ENCODE measurements at regions not wholly inside any gene's neighbourhood (a gene's known extent, or its start where the extent isn't known, plus 50 kb on each side); places are given as distances from the start of the nearest gene placed in this dataset.

DNA sequence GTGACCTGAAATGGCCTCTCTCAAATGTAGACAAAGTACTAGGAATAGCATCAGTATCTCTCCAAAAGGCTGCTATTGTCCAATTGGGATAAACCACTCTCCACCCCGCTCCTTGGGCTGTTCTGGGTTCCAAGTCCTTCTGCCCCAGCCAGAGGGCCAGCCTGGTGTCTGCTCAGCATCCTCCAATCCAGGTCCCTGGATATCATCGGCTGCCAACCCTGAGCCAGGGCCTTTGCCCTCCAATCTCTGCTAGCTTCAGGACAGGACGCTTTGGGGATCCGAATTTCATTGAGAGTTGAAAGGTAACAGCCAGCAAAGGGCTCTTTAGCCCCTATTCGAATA lies 119.3 kb upstream of the ADPGK start:
- Histone ChIP-seq H3K4me3 (ENCODE audit: low read depth in 1 of 2, low read length in 1 of 2) (no peak overlapping the region), H3K9me3 (no peaks in the 10 kb centered on the region), H3K27ac (no peak overlapping the region), H3K4me1 (ENCODE audit: control insufficient read depth in 1 of 2, insufficient read depth in 1 of 2, low read depth in 1 of 2, low read length in 1 of 2) (no peaks in the 10 kb centered on the region), H3K27me3 (peaks cover 75% of the 10 kb centered on the region), H3K36me3 (no peaks in the 10 kb centered on the region)
- TF ChIP-seq, protein P1, sequence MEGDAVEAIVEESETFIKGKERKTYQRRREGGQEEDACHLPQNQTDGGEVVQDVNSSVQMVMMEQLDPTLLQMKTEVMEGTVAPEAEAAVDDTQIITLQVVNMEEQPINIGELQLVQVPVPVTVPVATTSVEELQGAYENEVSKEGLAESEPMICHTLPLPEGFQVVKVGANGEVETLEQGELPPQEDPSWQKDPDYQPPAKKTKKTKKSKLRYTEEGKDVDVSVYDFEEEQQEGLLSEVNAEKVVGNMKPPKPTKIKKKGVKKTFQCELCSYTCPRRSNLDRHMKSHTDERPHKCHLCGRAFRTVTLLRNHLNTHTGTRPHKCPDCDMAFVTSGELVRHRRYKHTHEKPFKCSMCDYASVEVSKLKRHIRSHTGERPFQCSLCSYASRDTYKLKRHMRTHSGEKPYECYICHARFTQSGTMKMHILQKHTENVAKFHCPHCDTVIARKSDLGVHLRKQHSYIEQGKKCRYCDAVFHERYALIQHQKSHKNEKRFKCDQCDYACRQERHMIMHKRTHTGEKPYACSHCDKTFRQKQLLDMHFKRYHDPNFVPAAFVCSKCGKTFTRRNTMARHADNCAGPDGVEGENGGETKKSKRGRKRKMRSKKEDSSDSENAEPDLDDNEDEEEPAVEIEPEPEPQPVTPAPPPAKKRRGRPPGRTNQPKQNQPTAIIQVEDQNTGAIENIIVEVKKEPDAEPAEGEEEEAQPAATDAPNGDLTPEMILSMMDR (IDR thresholded peaks at IDR 0.05), result no peak

GRCh38 chr15:72902245-72902918 lies 118.8 kb upstream of the ADPGK start:
- H3K9me3 ChIP-seq, result no peaks in the 10 kb centered on the region
- H3K4me1 ChIP-seq (ENCODE audit: control insufficient read depth in 1 of 2, insufficient read depth in 1 of 2, low read depth in 1 of 2, low read length in 1 of 2), result no peaks in the 10 kb centered on the region
- H3K36me3 ChIP-seq, result no peaks in the 10 kb centered on the region
- TF ChIP-seq, protein P1 (IDR thresholded peaks at IDR 0.05), result no peak
- H3K27me3 ChIP-seq, result peaks cover 70% of the 10 kb centered on the region
- no peak overlapping the region for H3K4me3 ChIP-seq (ENCODE audit: low read depth in 1 of 2, low read length in 1 of 2)
- H3K27ac ChIP-seq, result no peak overlapping the region

GRCh38 chr15:72892986-72893385 lies 109.4 kb upstream of the ADPGK start:
- H3K27me3 ChIP-seq, result peaks cover 51% of the 10 kb centered on the region
- H3K4me1 ChIP-seq (ENCODE audit: control insufficient read depth in 1 of 2, insufficient read depth in 1 of 2, low read depth in 1 of 2, low read length in 1 of 2), result no peaks in the 10 kb centered on the region
- H3K9me3 ChIP-seq, result no peaks in the 10 kb centered on the region
- H3K4me3 ChIP-seq (ENCODE audit: low read depth in 1 of 2, low read length in 1 of 2), result no peak overlapping the region
- H3K27ac ChIP-seq, result no peak overlapping the region
- TF ChIP-seq, protein P1 (IDR thresholded peaks at IDR 0.05), result no peak
- no peaks in the 10 kb centered on the region for H3K36me3 ChIP-seq

DNA sequence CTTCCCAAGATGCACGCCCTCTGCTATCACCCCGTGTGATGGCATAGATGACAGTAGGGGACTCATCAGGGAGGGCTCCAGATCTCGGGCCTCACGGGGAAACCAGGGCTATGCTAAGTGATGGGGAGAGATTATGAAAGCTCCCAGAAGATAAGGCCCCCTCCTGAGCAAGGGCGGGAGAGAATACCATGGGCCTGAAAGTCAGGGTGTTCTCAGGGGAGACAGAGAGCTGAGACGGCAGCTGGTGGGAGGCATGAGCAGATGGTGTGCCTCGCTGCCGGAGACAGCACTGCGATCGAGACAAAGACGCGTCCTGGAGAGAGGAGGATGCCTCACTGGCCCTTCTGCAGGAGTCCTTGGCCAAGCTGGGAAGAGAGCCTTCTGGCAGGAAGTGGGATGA lies 106.5 kb upstream of the ADPGK start:
- no peaks in the 10 kb centered on the region for H3K4me1 ChIP-seq (ENCODE audit: control insufficient read depth in 1 of 2, insufficient read depth in 1 of 2, low read depth in 1 of 2, low read length in 1 of 2)
- peaks cover 49% of the 10 kb centered on the region for H3K27me3 ChIP-seq
- no peaks in the 10 kb centered on the region for H3K9me3 ChIP-seq
- H3K27ac ChIP-seq, result no peak overlapping the region
- H3K36me3 ChIP-seq, result no peaks in the 10 kb centered on the region
- TF ChIP-seq, protein P1 (IDR thresholded peaks at IDR 0.05), result no peak
- no peak overlapping the region for H3K4me3 ChIP-seq (ENCODE audit: low read depth in 1 of 2, low read length in 1 of 2)

DNA sequence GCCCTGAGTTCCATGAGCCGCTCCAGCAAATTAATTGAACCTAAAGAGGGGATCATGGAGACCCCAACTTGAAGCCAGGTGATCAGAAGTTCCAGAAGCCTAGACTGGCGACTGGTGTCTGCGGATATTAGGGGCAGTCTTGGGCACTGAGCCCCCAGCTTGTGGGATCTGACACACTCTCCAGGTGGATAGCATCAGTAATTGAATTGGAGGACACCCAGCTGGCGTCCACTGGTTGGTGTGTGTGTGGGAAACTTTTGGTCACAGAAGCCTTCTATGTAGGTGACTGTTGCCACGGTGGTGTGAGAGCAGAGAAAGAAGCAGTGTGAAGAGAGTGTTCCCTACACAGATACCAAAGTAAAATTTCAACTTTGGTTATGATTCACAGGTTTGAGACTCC lies 106.0 kb upstream of the ADPGK start:
- no peaks in the 10 kb centered on the region for H3K4me1 ChIP-seq (ENCODE audit: control insufficient read depth in 1 of 2, insufficient read depth in 1 of 2, low read depth in 1 of 2, low read length in 1 of 2)
- no peaks in the 10 kb centered on the region for H3K9me3 ChIP-seq
- no peaks in the 10 kb centered on the region for H3K36me3 ChIP-seq
- TF ChIP-seq, protein P1 (IDR thresholded peaks at IDR 0.05), result no peak
- H3K27me3 ChIP-seq, result peaks cover 49% of the 10 kb centered on the region
- H3K4me3 ChIP-seq (ENCODE audit: low read depth in 1 of 2, low read length in 1 of 2), result no peak overlapping the region
- H3K27ac ChIP-seq, result no peak overlapping the region

Measured in neutrophil (primary cell).